Left lung (tissue), 4 donors: ENCODE measurements at regions not wholly inside any gene's neighbourhood (a gene's known extent, or its start where the extent isn't known, plus 50 kb on each side); places are given as distances from the start of the nearest gene placed in this dataset.

Experiments used
- ATAC-seq: fragments of 200-7000 bp; cut with Tn5 transposase; one replicate; pipeline ENCODE4 v1.9.1; 2020; ENCODE audit warnings: moderate library complexity
- DNase-seq, 4 donors: peaks; one replicate each; pipeline ENCODE4 v3.0.0-alpha.2; 2013 to 2020
- H3K27ac ChIP-seq, 2 donors: fragments of 200-600 bp; sonication (generic) in 1 of 2; one replicate each; pipeline versions ENCODE4 v1.5.0 to v1.8.0; 2020 to 2021
- H3K27me3 ChIP-seq, 2 donors: fragments of 200-600 bp; sonication (generic) in 1 of 2; one replicate each; pipeline versions ENCODE4 v1.5.0 to v1.8.0; 2020 to 2021
- H3K36me3 ChIP-seq, 2 donors: fragments of 200-600 bp; sonication (generic) in 1 of 2; one replicate each; pipeline versions ENCODE4 v1.5.0 to v1.8.0; 2020 to 2021
- H3K4me1 ChIP-seq, 2 donors: fragments of 200-600 bp; one replicate each; pipeline ENCODE4 v1.8.0; 2021
- H3K4me3 ChIP-seq, 2 donors: fragments of 200-600 bp; sonication (generic) in 1 of 2; one replicate each; pipeline versions ENCODE4 v1.5.0 to v1.8.0; 2020 to 2021; ENCODE audit warnings: mild to moderate bottlenecking in 1 of 2
- H3K9me3 ChIP-seq, 2 donors: fragments of 200-600 bp; sonication (generic) in 1 of 2; one replicate each; pipeline versions ENCODE4 v1.5.0 to v1.8.0; 2020 to 2021
- CTCF ChIP-seq, 2 donors: fragments of 200-600 bp; sonication (generic) in 1 of 2; IDR thresholded peaks; one replicate each; pipeline versions ENCODE4 v1.5.0 to v1.8.0; 2021; ENCODE audit warnings: antibody characterized with exemption in 2 of 2
- intact Hi-C, 2 donors: fragments of 100-400 bp; cut with DNase I; formaldehyde crosslinking; loops; one replicate each; pipeline versions ENCODE4 v1.11.2 to v1.14.2; 2022
- donor health status: DM: no; HTN: yes; CAD: no.
- donor health status: DM: no; HTN: no; CAD: no.

- peaks cover 0 to 8% of the 10 kb centered on the region in 2 donors for H3K27me3 ChIP-seq
- H3K27ac ChIP-seq, result no peak overlapping the region
- intact Hi-C loops, result no loop called here
- no peaks in the 10 kb centered on the region for H3K36me3 ChIP-seq
- H3K9me3 ChIP-seq, result peaks cover 0 to 6% of the 10 kb centered on the region in 2 donors
- no peak overlapping the region for H3K4me3 ChIP-seq
- TF ChIP-seq CTCF (IDR thresholded peaks at IDR 0.05), result no peak
- no peak for ATAC-seq
- H3K4me1 ChIP-seq, result no peaks in the 10 kb centered on the region
- no peak for DNase-seq
Observed at GRCh38 chr7:27392477-27392876, 149.9 kb downstream of the EVX1 start.

GRCh38 chr7:27394871-27395270 is 152.3 kb downstream of the EVX1 start:
- Histone ChIP-seq H3K27me3 (no peaks in the 10 kb centered on the region), H3K9me3 (peaks cover 0 to 6% of the 10 kb centered on the region in 2 donors), H3K4me3 (no peak overlapping the region), H3K27ac (no peak overlapping the region), H3K4me1 (no peaks in the 10 kb centered on the region), H3K36me3 (no peaks in the 10 kb centered on the region)
- TF ChIP-seq CTCF (IDR thresholded peaks at IDR 0.05), result no peak
- intact Hi-C loops, result no loop called here
- DNase-seq (no peak), ATAC-seq (no peak)

- Histone ChIP-seq H3K4me3 (no peak overlapping the region), H3K27me3 (no peaks in the 10 kb centered on the region), H3K27ac (no peak overlapping the region), H3K4me1 (no peaks in the 10 kb centered on the region), H3K9me3 (peaks cover 0 to 6% of the 10 kb centered on the region in 2 donors), H3K36me3 (no peaks in the 10 kb centered on the region)
- no peak for TF ChIP-seq CTCF (IDR thresholded peaks at IDR 0.05)
- intact Hi-C loops, result no loop called here
- ATAC-seq, result no peak
- DNase-seq, result no peak
Observed at GRCh38 chr7:27395626-27396025, 153.0 kb downstream of the EVX1 start.

- Histone ChIP-seq H3K36me3 (no peaks in the 10 kb centered on the region), H3K9me3 (peaks cover 0 to 6% of the 10 kb centered on the region in 2 donors), H3K4me3 (no peak overlapping the region), H3K27me3 (no peaks in the 10 kb centered on the region), H3K27ac (no peak overlapping the region), H3K4me1 (no peaks in the 10 kb centered on the region)
- intact Hi-C loops, result no loop called here
- no peak for ATAC-seq
- no peak for TF ChIP-seq CTCF (IDR thresholded peaks at IDR 0.05)
- no peak for DNase-seq
Observed at GRCh38 chr7:27397503-27397902, 154.9 kb downstream of the EVX1 start.

GRCh38 chr7:27398851-27399250 is 156.2 kb downstream of the EVX1 start:
- peak in 2 of 4 donors; percentile 61 to 66 for DNase-seq
- no peaks in the 10 kb centered on the region for H3K36me3 ChIP-seq
- no peak for TF ChIP-seq CTCF (IDR thresholded peaks at IDR 0.05)
- H3K4me1 ChIP-seq, result no peaks in the 10 kb centered on the region
- no peak overlapping the region for H3K4me3 ChIP-seq
- intact Hi-C loops, result no loop called here
- ATAC-seq, result no peak
- H3K9me3 ChIP-seq, result no peaks in the 10 kb centered on the region
- no peaks in the 10 kb centered on the region for H3K27me3 ChIP-seq
- no peak overlapping the region for H3K27ac ChIP-seq
